ENCODE measurements at regions not wholly inside any gene's neighbourhood (a gene's known extent, or its start where the extent isn't known, plus 50 kb on each side); places are given as distances from the start of the nearest gene placed in this dataset.

DNA sequence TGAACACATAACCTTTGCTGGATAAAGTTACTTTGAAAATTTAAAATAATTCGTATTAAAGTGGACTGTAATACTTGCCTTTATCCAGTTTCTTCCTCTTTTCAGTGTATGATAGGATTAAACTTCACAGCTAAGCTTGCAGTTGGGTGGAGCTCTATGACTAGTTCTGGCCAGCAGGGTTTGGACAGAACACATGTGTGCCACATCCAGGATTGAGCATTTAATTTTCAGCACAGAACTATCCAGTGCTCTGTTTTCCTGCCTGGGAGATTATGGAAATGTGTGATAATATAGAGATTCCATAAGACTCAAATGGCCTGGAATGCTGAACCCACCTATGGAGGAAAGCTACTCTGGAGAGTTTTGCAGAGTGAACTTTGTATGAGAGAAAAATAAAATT lies 200.2 kb downstream of the OSR1 start:
- H3K4me3 ChIP-seq: no peak overlapping the region
- 48 to 68% (median 63%) methylated on average over 1 of the region's 1 CpG for WGBS, 3 donors
- H3K4me1 ChIP-seq (ENCODE audit: insufficient read depth): no peaks in the 10 kb centered on the region
- no peak for DNase-seq
- no peaks in the 10 kb centered on the region for H3K9me3 ChIP-seq
- no peaks in the 10 kb centered on the region for H3K27me3 ChIP-seq
- H3K27ac ChIP-seq: no peak overlapping the region
- TF ChIP-seq POLR2A (IDR thresholded peaks at IDR 0.05): no peak
- TF ChIP-seq, protein P1, sequence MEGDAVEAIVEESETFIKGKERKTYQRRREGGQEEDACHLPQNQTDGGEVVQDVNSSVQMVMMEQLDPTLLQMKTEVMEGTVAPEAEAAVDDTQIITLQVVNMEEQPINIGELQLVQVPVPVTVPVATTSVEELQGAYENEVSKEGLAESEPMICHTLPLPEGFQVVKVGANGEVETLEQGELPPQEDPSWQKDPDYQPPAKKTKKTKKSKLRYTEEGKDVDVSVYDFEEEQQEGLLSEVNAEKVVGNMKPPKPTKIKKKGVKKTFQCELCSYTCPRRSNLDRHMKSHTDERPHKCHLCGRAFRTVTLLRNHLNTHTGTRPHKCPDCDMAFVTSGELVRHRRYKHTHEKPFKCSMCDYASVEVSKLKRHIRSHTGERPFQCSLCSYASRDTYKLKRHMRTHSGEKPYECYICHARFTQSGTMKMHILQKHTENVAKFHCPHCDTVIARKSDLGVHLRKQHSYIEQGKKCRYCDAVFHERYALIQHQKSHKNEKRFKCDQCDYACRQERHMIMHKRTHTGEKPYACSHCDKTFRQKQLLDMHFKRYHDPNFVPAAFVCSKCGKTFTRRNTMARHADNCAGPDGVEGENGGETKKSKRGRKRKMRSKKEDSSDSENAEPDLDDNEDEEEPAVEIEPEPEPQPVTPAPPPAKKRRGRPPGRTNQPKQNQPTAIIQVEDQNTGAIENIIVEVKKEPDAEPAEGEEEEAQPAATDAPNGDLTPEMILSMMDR (IDR thresholded peaks at IDR 0.05): no peak
- TF ChIP-seq EP300 (IDR thresholded peaks at IDR 0.05): no peak
- no peaks in the 10 kb centered on the region for H3K36me3 ChIP-seq
- intact Hi-C loops (cut with DNase I): no loop called here

DNA sequence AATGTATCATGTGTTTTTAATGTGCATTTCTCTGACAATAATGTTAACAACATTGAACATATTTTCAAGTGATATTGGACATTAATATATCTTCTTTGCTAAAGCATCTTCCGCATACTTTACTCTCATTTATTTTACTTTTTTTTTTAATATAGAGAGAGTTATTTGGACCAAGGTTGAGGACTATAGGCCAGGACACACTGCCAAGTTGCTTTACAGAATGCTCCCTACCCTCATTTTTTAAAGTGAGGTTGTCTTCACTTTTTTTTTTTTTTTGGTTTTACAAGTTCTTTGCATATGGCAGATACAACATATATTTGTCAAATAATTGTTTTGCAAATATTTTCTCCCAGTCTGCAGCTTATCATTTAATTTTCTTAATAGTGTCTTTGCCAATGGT lies 201.8 kb downstream of the OSR1 start:
- H3K4me1 ChIP-seq (ENCODE audit: insufficient read depth): no peaks in the 10 kb centered on the region
- intact Hi-C loops (cut with DNase I): no loop called here

DNA sequence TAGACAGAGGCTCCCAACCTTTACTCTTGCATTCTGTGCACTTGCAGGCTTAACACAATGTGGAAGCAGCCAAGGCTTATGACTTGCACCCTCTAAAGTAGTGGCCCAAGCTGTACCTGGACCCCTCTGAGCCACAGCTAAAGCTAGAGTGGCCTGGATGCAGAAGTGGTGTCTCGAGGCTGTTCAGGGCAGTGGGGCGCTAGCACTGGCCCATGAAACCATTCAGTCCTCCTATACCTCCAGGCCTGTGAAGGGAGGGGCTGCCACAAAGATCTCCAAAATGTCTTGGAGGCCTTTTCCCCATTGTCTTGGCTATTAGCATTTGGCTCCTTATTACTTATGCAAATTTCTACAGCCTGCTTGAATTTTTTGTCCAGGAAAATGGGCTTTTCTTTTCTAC lies 207.7 kb downstream of the OSR1 start:
- Histone ChIP-seq H3K27ac (no peak overlapping the region), H3K4me1 (ENCODE audit: insufficient read depth) (no peaks in the 10 kb centered on the region), H3K4me3 (no peak overlapping the region), H3K9me3 (peaks cover 0 to 4% of the 10 kb centered on the region in 2 donors), H3K36me3 (no peaks in the 10 kb centered on the region), H3K27me3 (no peaks in the 10 kb centered on the region)
- 89 to 100% (median 96%) methylated on average over 2 of the region's 2 CpGs for WGBS, 3 donors
- no peak for DNase-seq
- TF ChIP-seq EP300 (IDR thresholded peaks at IDR 0.05): no peak
- TF ChIP-seq POLR2A (IDR thresholded peaks at IDR 0.05): no peak
- TF ChIP-seq, protein P1 (IDR thresholded peaks at IDR 0.05): no peak
- intact Hi-C loops (cut with DNase I): no loop called here

More for the DNA sequence above, 201.8 kb downstream of the OSR1 start:
- WGBS, 3 donors: 91 to 96% (median 96%) methylated on average over 1 of the region's 1 CpG
- no peak for DNase-seq
- Histone ChIP-seq H3K9me3 (no peaks in the 10 kb centered on the region), H3K4me3 (no peak overlapping the region), H3K27ac (no peak overlapping the region), H3K27me3 (no peaks in the 10 kb centered on the region), H3K36me3 (no peaks in the 10 kb centered on the region)
- TF ChIP-seq POLR2A (IDR thresholded peaks at IDR 0.05): no peak
- no peak for TF ChIP-seq EP300 (IDR thresholded peaks at IDR 0.05)
- TF ChIP-seq, protein P1 (IDR thresholded peaks at IDR 0.05): no peak

DNA sequence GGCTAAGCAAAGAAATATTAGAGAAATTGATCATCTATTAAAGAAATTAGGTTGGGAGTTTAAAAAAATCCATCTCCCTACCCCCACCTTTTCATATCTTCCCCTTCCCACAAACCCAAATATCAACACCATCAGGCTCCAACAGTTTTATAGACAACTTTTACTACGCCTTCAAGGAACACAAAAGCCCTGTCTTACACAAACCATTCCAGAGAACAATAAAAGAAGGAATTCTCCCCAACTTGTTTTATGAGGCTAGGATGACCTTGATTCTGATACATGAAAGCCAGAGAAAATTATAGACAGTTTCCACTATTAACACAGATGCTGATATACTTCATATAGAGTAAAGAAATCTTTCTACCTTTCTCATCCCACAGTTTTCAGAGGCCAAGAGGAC lies 211.6 kb downstream of the OSR1 start:
- intact Hi-C loops (cut with DNase I): no loop called here
- no peaks in the 10 kb centered on the region for H3K27me3 ChIP-seq
- WGBS, 3 donors: 85 to 87% (median 87%) methylated on average over 1 of the region's 1 CpG
- TF ChIP-seq, protein P1 (IDR thresholded peaks at IDR 0.05): no peak
- TF ChIP-seq EP300 (IDR thresholded peaks at IDR 0.05) (no peak), POLR2A (IDR thresholded peaks at IDR 0.05) (no peak)
- no peak for DNase-seq
- H3K36me3 ChIP-seq: no peaks in the 10 kb centered on the region
- H3K4me3 ChIP-seq: no peak overlapping the region
- no peak overlapping the region for H3K27ac ChIP-seq
- H3K9me3 ChIP-seq: peaks cover 0 to 4% of the 10 kb centered on the region in 2 donors
- no peaks in the 10 kb centered on the region for H3K4me1 ChIP-seq (ENCODE audit: insufficient read depth)

Measured in ovary (tissue), 7 donors.